ENCODE measurements at regions not wholly inside any gene's neighbourhood (a gene's known extent, or its start where the extent isn't known, plus 50 kb on each side); places are given as distances from the start of the nearest gene placed in this dataset.

- no peak for TF ChIP-seq ZBTB40 (IDR thresholded peaks at IDR 0.05; ENCODE audit: borderline replicate concordance)
- no peak for TF ChIP-seq EZH2 (IDR thresholded peaks at IDR 0.05; ENCODE audit: borderline replicate concordance, control insufficient read depth, low read depth, low read length)
- TF ChIP-seq CUX1 (IDR thresholded peaks at IDR 0.05; ENCODE audit: insufficient replicate concordance, low read depth, low read length) = no peak
- no peak for TF ChIP-seq SREBF2 (IDR thresholded peaks at IDR 0.05; ENCODE audit: low read length)
Measured at GRCh38 chr6:19311786-19312185, 525.4 kb upstream of the ID4 start (continued).

Measured in GM12878 (cell line).